WTC11 (cell line): ENCODE measurements at regions not wholly inside any gene's neighbourhood (a gene's known extent, or its start where the extent isn't known, plus 50 kb on each side); places are given as distances from the start of the nearest gene placed in this dataset.

Source experiments
- ATAC-seq: fragments of 200-7000 bp; cut with Tn5 transposase; 2 replicates; pipeline ENCODE4 v1.10.0; 2021; ENCODE audit warnings: mild to moderate bottlenecking, moderate library complexity
- CTCF ChIA-PET: fragments of 300-600 bp; sonication (Branson Sonifier 250); formaldehyde crosslinking; loops from one replicate; lab custom pipeline; 2021; ENCODE audit warnings: antibody characterized with exemption; lab: Charles Lee
- POLR2A ChIA-PET: fragments of 350-600 bp; sonication (Branson Sonifier 250); formaldehyde crosslinking; loops from one replicate; lab custom pipeline; 2021; ENCODE audit warnings: antibody characterized with exemption; lab: Charles Lee
- DNase-seq: peaks from one replicate; pipeline ENCODE4 v3.0.0; 2021; ENCODE audit warnings: low spot score
- H3K27ac Mint-ChIP-seq: 2 replicates; pipeline ENCODE4 v1.8.0; 2021; ENCODE audit warnings: mixed read lengths
- H3K27me3 Mint-ChIP-seq: 2 replicates; pipeline ENCODE4 v1.8.0; 2021; ENCODE audit warnings: low read depth, mild to moderate bottlenecking, moderate library complexity, mixed read lengths
- H3K36me3 Mint-ChIP-seq: 2 replicates; pipeline ENCODE4 v1.8.0; 2021; ENCODE audit warnings: mixed read lengths
- H3K4me1 Mint-ChIP-seq: 2 replicates; pipeline ENCODE4 v1.8.0; 2022; ENCODE audit warnings: mixed read lengths
- H3K4me3 Mint-ChIP-seq: 2 replicates; pipeline ENCODE4 v1.8.0; 2021; ENCODE audit warnings: mild to moderate bottlenecking, moderate library complexity, mixed read lengths
- H3K9me3 Mint-ChIP-seq: 2 replicates; pipeline ENCODE4 v1.8.0; 2021; ENCODE audit warnings: mixed read lengths
- EMX1 ChIP-seq: fragments of 250-450 bp; sonication (Bioruptor Pico); IDR thresholded peaks from 2 replicates; pipeline ENCODE4 v1.8.0; 2021; ENCODE audit warnings: mild to moderate bottlenecking
- FOXP4 ChIP-seq: sonication (generic); formaldehyde crosslinking; IDR thresholded peaks from 2 replicates; pipeline ENCODE4 v1.8.0; 2022; ENCODE audit warnings: mild to moderate bottlenecking, missing genetic modification reagents
- MAX ChIP-seq: sonication (generic); formaldehyde crosslinking; IDR thresholded peaks from 2 replicates; pipeline ENCODE4 v1.8.0; 2022; ENCODE audit warnings: mild to moderate bottlenecking, missing genetic modification reagents
- NFYB ChIP-seq: sonication (generic); formaldehyde crosslinking; conservative IDR thresholded peaks from 2 replicates; pipeline ENCODE4 v1.8.0; 2022; ENCODE audit warnings: low read depth, missing genetic modification reagents
- PREB ChIP-seq: sonication (generic); formaldehyde crosslinking; IDR thresholded peaks from 2 replicates; pipeline ENCODE4 v1.8.1; 2022; ENCODE audit warnings: mild to moderate bottlenecking, missing genetic modification reagents, moderate library complexity, borderline replicate concordance
- ZNF219 ChIP-seq: sonication (generic); formaldehyde crosslinking; IDR thresholded peaks from 2 replicates; pipeline ENCODE4 v1.8.0; 2023; ENCODE audit warnings: missing genetic modification reagents, mild to moderate bottlenecking, borderline replicate concordance
- ZNF512 ChIP-seq: sonication (generic); formaldehyde crosslinking; IDR thresholded peaks from 2 replicates; pipeline ENCODE4 v1.8.1; 2022; ENCODE audit warnings: missing genetic modification reagents, borderline replicate concordance
- TF ChIP-seq, protein P1 (sequence below): fragments of 250-450 bp; sonication (Bioruptor Pico); IDR thresholded peaks from 2 replicates; pipeline ENCODE4 v1.9.0; 2021; ENCODE audit warnings: mild to moderate bottlenecking
- TF ChIP-seq, protein P2 (sequence below): sonication (generic); formaldehyde crosslinking; IDR thresholded peaks from 2 replicates; pipeline ENCODE4 v1.8.1; 2023; ENCODE audit warnings: mild to moderate bottlenecking, missing genetic modification reagents, moderate library complexity

- TF ChIP-seq ZNF512 (CRISPR knock-in tag) (no peak), PREB (CRISPR knock-in tag) (no peak)
- TF ChIP-seq, all 79 proteins: peak for 0
Observed at GRCh38 chr1:29674627-29675326, 438.5 kb downstream of the PTPRU start (continued).

GRCh38 chr1:29673669-29674626 is 437.6 kb downstream of the PTPRU start:
- POLR2A ChIA-PET: no interaction called here
- CTCF ChIA-PET: interaction anchor here (1.2 to 1.5 kb wide), 2 partner anchors 30 to 119 kb away, joined by 3 to 4 read pairs; no protein-coding TSS in a partner anchor
- no peaks in the 10 kb centered on the region; the same call in 1 of the 2 replicates for H3K27me3 Mint-ChIP-seq
- H3K27ac Mint-ChIP-seq: peak overlapping the region; percentile 16; the same call in 1 of the 2 replicates
- H3K9me3 Mint-ChIP-seq: no peaks in the 10 kb centered on the region; the same call in 1 of the 2 replicates
- peaks cover 9% of the 10 kb centered on the region; the same call in 1 of the 2 replicates for H3K4me1 Mint-ChIP-seq
- DNase-seq (no peak), ATAC-seq (no peak)
- 0 out of 2 replicates have a peak, but pooled peaks have one; percentile 19 for TF ChIP-seq NFYB
- no peak for TF ChIP-seq MAX (CRISPR knock-in tag)
- H3K4me3 Mint-ChIP-seq: no peak overlapping the region
- H3K36me3 Mint-ChIP-seq: no peaks in the 10 kb centered on the region

DNA sequence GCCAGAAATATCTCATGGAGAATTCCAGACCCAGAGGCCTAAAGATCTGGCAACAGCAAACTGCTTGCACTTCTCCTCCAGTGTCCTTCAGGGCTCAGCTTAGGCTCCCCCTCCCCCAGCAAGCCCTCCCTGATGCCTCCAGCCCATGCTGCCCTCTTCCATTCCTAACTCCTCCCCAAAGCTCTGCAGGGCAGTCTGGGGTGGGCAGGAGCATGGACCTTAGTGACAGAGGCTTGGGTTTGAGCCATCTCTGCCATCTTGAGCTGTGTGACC is 436.8 kb downstream of the PTPRU start:
- peak overlapping the region; percentile 16; the same call in 1 of the 2 replicates for H3K27ac Mint-ChIP-seq
- TF ChIP-seq EMX1 (CRISPR knock-in tag): no peak
- no peak for TF ChIP-seq MAX (CRISPR knock-in tag)
- no peak for TF ChIP-seq ZNF219 (CRISPR knock-in tag)
- no peak for TF ChIP-seq FOXP4 (CRISPR knock-in tag)
- TF ChIP-seq, protein P1, sequence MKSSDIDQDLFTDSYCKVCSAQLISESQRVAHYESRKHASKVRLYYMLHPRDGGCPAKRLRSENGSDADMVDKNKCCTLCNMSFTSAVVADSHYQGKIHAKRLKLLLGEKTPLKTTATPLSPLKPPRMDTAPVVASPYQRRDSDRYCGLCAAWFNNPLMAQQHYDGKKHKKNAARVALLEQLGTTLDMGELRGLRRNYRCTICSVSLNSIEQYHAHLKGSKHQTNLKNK (CRISPR knock-in tag): no peak
- TF ChIP-seq, protein P2, sequence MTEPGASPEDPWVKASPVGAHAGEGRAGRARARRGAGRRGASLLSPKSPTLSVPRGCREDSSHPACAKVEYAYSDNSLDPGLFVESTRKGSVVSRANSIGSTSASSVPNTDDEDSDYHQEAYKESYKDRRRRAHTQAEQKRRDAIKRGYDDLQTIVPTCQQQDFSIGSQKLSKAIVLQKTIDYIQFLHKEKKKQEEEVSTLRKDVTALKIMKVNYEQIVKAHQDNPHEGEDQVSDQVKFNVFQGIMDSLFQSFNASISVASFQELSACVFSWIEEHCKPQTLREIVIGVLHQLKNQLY (CRISPR knock-in tag): no peak
- no peaks in the 10 kb centered on the region; the same call in 1 of the 2 replicates for H3K9me3 Mint-ChIP-seq
- ChIA-PET CTCF (interaction anchor here (1.2 to 1.5 kb wide), 2 partner anchors 31 to 120 kb away, joined by 3 to 4 read pairs; no protein-coding TSS in a partner anchor), POLR2A (no interaction called here)
- ATAC-seq (no peak), DNase-seq (no peak)
- no peaks in the 10 kb centered on the region; the same call in 1 of the 2 replicates for H3K27me3 Mint-ChIP-seq
- H3K36me3 Mint-ChIP-seq: no peaks in the 10 kb centered on the region
- peaks cover 9% of the 10 kb centered on the region; the same call in 1 of the 2 replicates for H3K4me1 Mint-ChIP-seq
- no peak overlapping the region for H3K4me3 Mint-ChIP-seq
